CD4-positive, alpha-beta T cell treated with Interleukin-10 for 1 hour (primary cell): ENCODE measurements at regions not wholly inside any gene's neighbourhood (a gene's known extent, or its start where the extent isn't known, plus 50 kb on each side); places are given as distances from the start of the nearest gene placed in this dataset.

Source experiments
- DNase-seq: peaks from one replicate; pipeline ENCODE4 v3.0.0-alpha.2; 2020

- no peak for DNase-seq
Observed at GRCh38 chr1:232225336-232226131, 404.4 kb downstream of the SIPA1L2 start.

- no peak for DNase-seq
Observed at GRCh38 chr1:232223887-232224286, 406.0 kb downstream of the SIPA1L2 start.

GRCh38 chr1:232223183-232223708 is 406.7 kb downstream of the SIPA1L2 start:
- no peak for DNase-seq

- no peak for DNase-seq
Observed at GRCh38 chr1:232222614-232223013, 407.3 kb downstream of the SIPA1L2 start.

GRCh38 chr1:232221802-232222499 is 408.0 kb downstream of the SIPA1L2 start:
- no peak for DNase-seq

- no peak for DNase-seq
Observed at GRCh38 chr1:232218955-232219865, 410.7 kb downstream of the SIPA1L2 start.

GRCh38 chr1:232213928-232214327 is 416.0 kb downstream of the SIPA1L2 start:
- DNase-seq = no peak

- no peak for DNase-seq
Observed at GRCh38 chr1:232212253-232212652, 417.7 kb downstream of the SIPA1L2 start.

- no peak for DNase-seq
Observed at GRCh38 chr1:232211149-232211548, 418.8 kb downstream of the SIPA1L2 start.

GRCh38 chr1:232209357-232209756 is 420.6 kb downstream of the SIPA1L2 start:
- DNase-seq = no peak

- DNase-seq = no peak
Observed at GRCh38 chr1:232207073-232207866, 422.7 kb downstream of the SIPA1L2 start.

- no peak for DNase-seq
Observed at GRCh38 chr1:232204269-232204668, 425.7 kb downstream of the SIPA1L2 start.

GRCh38 chr1:232201024-232201423 is 428.9 kb downstream of the SIPA1L2 start:
- DNase-seq = no peak

- no peak for DNase-seq
Observed at GRCh38 chr1:232196042-232196441, 433.9 kb downstream of the SIPA1L2 start.

- no peak for DNase-seq
Observed at GRCh38 chr1:232194424-232194823, 435.5 kb downstream of the SIPA1L2 start.

GRCh38 chr1:232193451-232193783 is 436.5 kb downstream of the SIPA1L2 start:
- no peak for DNase-seq

GRCh38 chr1:232192781-232193450 is 437.0 kb downstream of the SIPA1L2 start:
- no peak for DNase-seq

- no peak for DNase-seq
Observed at GRCh38 chr1:232191560-232191959, 438.4 kb downstream of the SIPA1L2 start.

- no peak for DNase-seq
Observed at GRCh38 chr1:232188318-232188717, 441.6 kb downstream of the SIPA1L2 start.

GRCh38 chr1:232186931-232187330 is 443.0 kb downstream of the SIPA1L2 start:
- no peak for DNase-seq
